GM23338 (cell line): ENCODE measurements at regions not wholly inside any gene's neighbourhood (a gene's known extent, or its start where the extent isn't known, plus 50 kb on each side); places are given as distances from the start of the nearest gene placed in this dataset.

Source experiments
- ATAC-seq: fragments of 200-7000 bp; cut with Tn5 transposase; 3 replicates; pipeline ENCODE4 v1.9.1; 2020
- DNase-seq: peaks from one replicate; pipeline ENCODE4 v3.0.0-alpha.2; 2015; ENCODE audit warnings: low spot score
- H2AFZ ChIP-seq: fragments of 200-600 bp; sonication (generic); 2 replicates; pipeline ENCODE4 v1.8.0; 2016; ENCODE audit warnings: antibody characterized with exemption, mild to moderate bottlenecking, moderate library complexity
- H3F3A ChIP-seq: fragments of 200-600 bp; sonication (generic); replicated peaks from 2 replicates; pipeline ENCODE4 v1.8.0; 2017; ENCODE audit warnings: antibody characterized with exemption, mixed run types, low read depth
- H3K27ac ChIP-seq: fragments of 200-600 bp; sonication (generic); 2 replicates; pipeline ENCODE4 v1.6.1; 2016; ENCODE audit warnings: low read depth
- H3K27me3 ChIP-seq: fragments of 200-600 bp; sonication (generic); 2 replicates; pipeline ENCODE4 v1.8.0; 2016; ENCODE audit warnings: mild to moderate bottlenecking, mixed run types, moderate library complexity; ENCODE audit not compliant: insufficient read depth
- H3K36me3 ChIP-seq: fragments of 200-600 bp; sonication (generic); 2 replicates; pipeline ENCODE4 v1.8.0; 2016; ENCODE audit warnings: mild to moderate bottlenecking; ENCODE audit not compliant: insufficient read depth
- H3K4me1 ChIP-seq: fragments of 200-600 bp; sonication (generic); 2 replicates; pipeline ENCODE4 v1.8.0; 2016; ENCODE audit warnings: mild to moderate bottlenecking, moderate library complexity; ENCODE audit not compliant: insufficient read depth
- H3K4me2 ChIP-seq: fragments of 200-600 bp; sonication (generic); 2 replicates; pipeline ENCODE4 v1.7.1; 2017; ENCODE audit warnings: mixed run types
- H3K4me3 ChIP-seq: fragments of 200-600 bp; sonication (generic); 2 replicates; pipeline ENCODE4 v1.6.1; 2016; ENCODE audit warnings: mixed run types
- H3K79me2 ChIP-seq: fragments of 200-600 bp; sonication (generic); replicated peaks from 2 replicates; pipeline ENCODE4 v1.8.0; 2017; ENCODE audit warnings: mild to moderate bottlenecking; ENCODE audit not compliant: insufficient read depth
- H3K9me2 ChIP-seq: fragments of 200-600 bp; sonication (generic); 2 replicates; pipeline ENCODE4 v1.8.0; 2017; ENCODE audit not compliant: insufficient read depth
- H4K20me1 ChIP-seq: fragments of 200-600 bp; sonication (generic); replicated peaks from 2 replicates; pipeline ENCODE4 v1.8.0; 2017; ENCODE audit warnings: mild to moderate bottlenecking; ENCODE audit not compliant: insufficient read depth
- H3K27ac Mint-ChIP-seq: 2 replicates; pipeline ENCODE4 v1.8.0; 2020; ENCODE audit warnings: inconsistent platforms, mild to moderate bottlenecking, moderate library complexity, mixed read lengths
- H3K27me3 Mint-ChIP-seq: 3 replicates; pipeline ENCODE4 v1.8.0; 2022; ENCODE audit warnings: low read depth, mild to moderate bottlenecking, moderate library complexity, mixed read lengths, inconsistent platforms; ENCODE audit not compliant: insufficient read depth, poor library complexity
- H3K36me3 Mint-ChIP-seq: 3 replicates; pipeline ENCODE4 v1.8.0; 2021; ENCODE audit warnings: low read depth, mild to moderate bottlenecking, inconsistent platforms, moderate library complexity, mixed read lengths
- H3K4me1 Mint-ChIP-seq: 3 replicates; pipeline ENCODE4 v1.8.0; 2020; ENCODE audit warnings: mild to moderate bottlenecking, inconsistent platforms, mixed read lengths
- H3K4me3 Mint-ChIP-seq: 3 replicates; pipeline ENCODE4 v1.8.0; 2021; ENCODE audit warnings: moderate library complexity, mild to moderate bottlenecking, inconsistent platforms, mixed read lengths
- H3K9me3 Mint-ChIP-seq: 3 replicates; pipeline ENCODE4 v1.8.0; 2020; ENCODE audit warnings: moderate library complexity, mild to moderate bottlenecking, inconsistent platforms, mixed read lengths
- CREB1 ChIP-seq: fragments of 250-450 bp; sonication (Bioruptor Pico); IDR thresholded peaks from 2 replicates; pipeline ENCODE4 v1.5.0; 2020; ENCODE audit warnings: low read depth, mild to moderate bottlenecking, moderate library complexity
- EZH2 ChIP-seq: fragments of 200-600 bp; sonication (generic); IDR thresholded peaks from one replicate; pipeline ENCODE4 v1.8.0; 2017; ENCODE audit warnings: antibody characterized with exemption, mild to moderate bottlenecking, low read depth; ENCODE audit not compliant: unreplicated experiment
- EZH2phosphoT487 ChIP-seq: fragments of 200-600 bp; sonication (generic); IDR thresholded peaks from one replicate; pipeline ENCODE4 v1.8.1; 2018; ENCODE audit warnings: antibody characterized with exemption; ENCODE audit not compliant: unreplicated experiment
- JUNB ChIP-seq: IDR thresholded peaks from one replicate; pipeline ENCODE4 v1.6.1; 2016; ENCODE audit warnings: antibody characterized with exemption; ENCODE audit not compliant: unreplicated experiment
- POLR2AphosphoS5 ChIP-seq: IDR thresholded peaks from 2 replicates; pipeline ENCODE4 v1.6.1; 2016; ENCODE audit warnings: antibody characterized with exemption, low read depth
- ZNF114 ChIP-seq: fragments of 250-450 bp; sonication (Bioruptor Pico); IDR thresholded peaks from 2 replicates; pipeline ENCODE4 v1.5.0; 2020; ENCODE audit warnings: mild to moderate bottlenecking, moderate library complexity
- ZNF331 ChIP-seq: fragments of 250-450 bp; sonication (Bioruptor Pico); IDR thresholded peaks from 2 replicates; pipeline ENCODE4 v1.5.0; 2020; ENCODE audit warnings: low read depth, mild to moderate bottlenecking, moderate library complexity
- TF ChIP-seq, protein P1 (sequence below): IDR thresholded peaks from one replicate; pipeline ENCODE4 v1.6.1; 2018; ENCODE audit warnings: antibody characterized with exemption; ENCODE audit not compliant: unreplicated experiment
- TF ChIP-seq, protein P2 (sequence below): fragments of 250-450 bp; sonication (Bioruptor Pico); IDR thresholded peaks from 2 replicates; pipeline ENCODE4 v1.5.0; 2020; ENCODE audit warnings: mild to moderate bottlenecking, moderate library complexity
- TF ChIP-seq, protein P3 (sequence below), 2 experiments: fragments of 200-600 bp in 1 of 2; sonication (generic) in 1 of 2; conservative IDR thresholded peaks; 2 replicates each; pipeline versions ENCODE4 v1.5.1 to v1.6.1; 2016 to 2017; ENCODE audit warnings: antibody characterized with exemption in 2 of 2, low read depth in 2 of 2, mild to moderate bottlenecking in 2 of 2, moderate library complexity in 1 of 2
- TF ChIP-seq, protein P4 (sequence below): IDR thresholded peaks from 2 replicates; pipeline ENCODE4 v1.6.1; 2016; ENCODE audit warnings: antibody characterized with exemption

DNA sequence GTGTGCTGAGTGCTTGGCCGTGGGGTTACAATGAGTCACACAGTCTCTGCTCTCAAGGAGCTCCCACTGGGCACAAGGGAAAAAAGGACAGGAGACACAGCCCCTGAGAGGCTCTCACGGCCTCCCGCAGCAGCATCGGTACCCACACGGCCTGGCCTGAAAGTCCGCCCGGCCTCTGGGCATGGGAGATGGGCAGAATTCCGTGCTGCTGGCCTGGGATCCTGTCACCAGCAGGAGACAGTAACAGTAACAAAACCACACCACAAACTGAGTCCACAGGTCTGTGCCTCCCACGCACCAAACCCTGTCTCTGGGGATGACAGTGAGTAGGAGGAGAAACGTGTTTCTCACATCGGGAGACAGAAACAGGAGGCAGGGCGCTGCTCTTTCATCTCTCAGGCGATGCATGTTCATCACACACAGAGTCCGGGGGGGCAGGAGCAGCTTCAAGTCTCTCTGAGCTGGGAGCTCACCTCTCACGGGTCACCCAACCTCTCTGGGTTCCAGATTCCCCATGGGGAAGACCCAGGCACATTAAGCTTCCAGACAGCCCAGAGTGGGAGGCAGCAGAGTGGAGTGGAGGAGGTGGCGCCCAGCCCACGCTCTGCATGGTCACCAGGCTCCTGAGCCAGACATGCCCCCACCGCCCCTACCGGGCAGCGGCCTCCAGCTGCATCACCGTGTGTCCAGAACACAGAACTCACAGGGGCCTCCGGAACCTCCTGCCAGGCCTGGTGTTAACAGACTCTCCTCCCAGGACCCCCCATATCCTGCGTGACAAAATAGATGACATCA lies 124.7 kb upstream of the VSTM2B start:
- TF ChIP-seq CREB1 (CRISPR knock-in tag) (no peak), JUNB (no peak), EZH2phosphoT487 (no peak), EZH2 (no peak), ZNF114 (CRISPR knock-in tag) (no peak), POLR2AphosphoS5 (no peak), ZNF331 (no peak)
- TF ChIP-seq, protein P1, sequence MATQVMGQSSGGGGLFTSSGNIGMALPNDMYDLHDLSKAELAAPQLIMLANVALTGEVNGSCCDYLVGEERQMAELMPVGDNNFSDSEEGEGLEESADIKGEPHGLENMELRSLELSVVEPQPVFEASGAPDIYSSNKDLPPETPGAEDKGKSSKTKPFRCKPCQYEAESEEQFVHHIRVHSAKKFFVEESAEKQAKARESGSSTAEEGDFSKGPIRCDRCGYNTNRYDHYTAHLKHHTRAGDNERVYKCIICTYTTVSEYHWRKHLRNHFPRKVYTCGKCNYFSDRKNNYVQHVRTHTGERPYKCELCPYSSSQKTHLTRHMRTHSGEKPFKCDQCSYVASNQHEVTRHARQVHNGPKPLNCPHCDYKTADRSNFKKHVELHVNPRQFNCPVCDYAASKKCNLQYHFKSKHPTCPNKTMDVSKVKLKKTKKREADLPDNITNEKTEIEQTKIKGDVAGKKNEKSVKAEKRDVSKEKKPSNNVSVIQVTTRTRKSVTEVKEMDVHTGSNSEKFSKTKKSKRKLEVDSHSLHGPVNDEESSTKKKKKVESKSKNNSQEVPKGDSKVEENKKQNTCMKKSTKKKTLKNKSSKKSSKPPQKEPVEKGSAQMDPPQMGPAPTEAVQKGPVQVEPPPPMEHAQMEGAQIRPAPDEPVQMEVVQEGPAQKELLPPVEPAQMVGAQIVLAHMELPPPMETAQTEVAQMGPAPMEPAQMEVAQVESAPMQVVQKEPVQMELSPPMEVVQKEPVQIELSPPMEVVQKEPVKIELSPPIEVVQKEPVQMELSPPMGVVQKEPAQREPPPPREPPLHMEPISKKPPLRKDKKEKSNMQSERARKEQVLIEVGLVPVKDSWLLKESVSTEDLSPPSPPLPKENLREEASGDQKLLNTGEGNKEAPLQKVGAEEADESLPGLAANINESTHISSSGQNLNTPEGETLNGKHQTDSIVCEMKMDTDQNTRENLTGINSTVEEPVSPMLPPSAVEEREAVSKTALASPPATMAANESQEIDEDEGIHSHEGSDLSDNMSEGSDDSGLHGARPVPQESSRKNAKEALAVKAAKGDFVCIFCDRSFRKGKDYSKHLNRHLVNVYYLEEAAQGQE, result no peak
- TF ChIP-seq, protein P2, sequence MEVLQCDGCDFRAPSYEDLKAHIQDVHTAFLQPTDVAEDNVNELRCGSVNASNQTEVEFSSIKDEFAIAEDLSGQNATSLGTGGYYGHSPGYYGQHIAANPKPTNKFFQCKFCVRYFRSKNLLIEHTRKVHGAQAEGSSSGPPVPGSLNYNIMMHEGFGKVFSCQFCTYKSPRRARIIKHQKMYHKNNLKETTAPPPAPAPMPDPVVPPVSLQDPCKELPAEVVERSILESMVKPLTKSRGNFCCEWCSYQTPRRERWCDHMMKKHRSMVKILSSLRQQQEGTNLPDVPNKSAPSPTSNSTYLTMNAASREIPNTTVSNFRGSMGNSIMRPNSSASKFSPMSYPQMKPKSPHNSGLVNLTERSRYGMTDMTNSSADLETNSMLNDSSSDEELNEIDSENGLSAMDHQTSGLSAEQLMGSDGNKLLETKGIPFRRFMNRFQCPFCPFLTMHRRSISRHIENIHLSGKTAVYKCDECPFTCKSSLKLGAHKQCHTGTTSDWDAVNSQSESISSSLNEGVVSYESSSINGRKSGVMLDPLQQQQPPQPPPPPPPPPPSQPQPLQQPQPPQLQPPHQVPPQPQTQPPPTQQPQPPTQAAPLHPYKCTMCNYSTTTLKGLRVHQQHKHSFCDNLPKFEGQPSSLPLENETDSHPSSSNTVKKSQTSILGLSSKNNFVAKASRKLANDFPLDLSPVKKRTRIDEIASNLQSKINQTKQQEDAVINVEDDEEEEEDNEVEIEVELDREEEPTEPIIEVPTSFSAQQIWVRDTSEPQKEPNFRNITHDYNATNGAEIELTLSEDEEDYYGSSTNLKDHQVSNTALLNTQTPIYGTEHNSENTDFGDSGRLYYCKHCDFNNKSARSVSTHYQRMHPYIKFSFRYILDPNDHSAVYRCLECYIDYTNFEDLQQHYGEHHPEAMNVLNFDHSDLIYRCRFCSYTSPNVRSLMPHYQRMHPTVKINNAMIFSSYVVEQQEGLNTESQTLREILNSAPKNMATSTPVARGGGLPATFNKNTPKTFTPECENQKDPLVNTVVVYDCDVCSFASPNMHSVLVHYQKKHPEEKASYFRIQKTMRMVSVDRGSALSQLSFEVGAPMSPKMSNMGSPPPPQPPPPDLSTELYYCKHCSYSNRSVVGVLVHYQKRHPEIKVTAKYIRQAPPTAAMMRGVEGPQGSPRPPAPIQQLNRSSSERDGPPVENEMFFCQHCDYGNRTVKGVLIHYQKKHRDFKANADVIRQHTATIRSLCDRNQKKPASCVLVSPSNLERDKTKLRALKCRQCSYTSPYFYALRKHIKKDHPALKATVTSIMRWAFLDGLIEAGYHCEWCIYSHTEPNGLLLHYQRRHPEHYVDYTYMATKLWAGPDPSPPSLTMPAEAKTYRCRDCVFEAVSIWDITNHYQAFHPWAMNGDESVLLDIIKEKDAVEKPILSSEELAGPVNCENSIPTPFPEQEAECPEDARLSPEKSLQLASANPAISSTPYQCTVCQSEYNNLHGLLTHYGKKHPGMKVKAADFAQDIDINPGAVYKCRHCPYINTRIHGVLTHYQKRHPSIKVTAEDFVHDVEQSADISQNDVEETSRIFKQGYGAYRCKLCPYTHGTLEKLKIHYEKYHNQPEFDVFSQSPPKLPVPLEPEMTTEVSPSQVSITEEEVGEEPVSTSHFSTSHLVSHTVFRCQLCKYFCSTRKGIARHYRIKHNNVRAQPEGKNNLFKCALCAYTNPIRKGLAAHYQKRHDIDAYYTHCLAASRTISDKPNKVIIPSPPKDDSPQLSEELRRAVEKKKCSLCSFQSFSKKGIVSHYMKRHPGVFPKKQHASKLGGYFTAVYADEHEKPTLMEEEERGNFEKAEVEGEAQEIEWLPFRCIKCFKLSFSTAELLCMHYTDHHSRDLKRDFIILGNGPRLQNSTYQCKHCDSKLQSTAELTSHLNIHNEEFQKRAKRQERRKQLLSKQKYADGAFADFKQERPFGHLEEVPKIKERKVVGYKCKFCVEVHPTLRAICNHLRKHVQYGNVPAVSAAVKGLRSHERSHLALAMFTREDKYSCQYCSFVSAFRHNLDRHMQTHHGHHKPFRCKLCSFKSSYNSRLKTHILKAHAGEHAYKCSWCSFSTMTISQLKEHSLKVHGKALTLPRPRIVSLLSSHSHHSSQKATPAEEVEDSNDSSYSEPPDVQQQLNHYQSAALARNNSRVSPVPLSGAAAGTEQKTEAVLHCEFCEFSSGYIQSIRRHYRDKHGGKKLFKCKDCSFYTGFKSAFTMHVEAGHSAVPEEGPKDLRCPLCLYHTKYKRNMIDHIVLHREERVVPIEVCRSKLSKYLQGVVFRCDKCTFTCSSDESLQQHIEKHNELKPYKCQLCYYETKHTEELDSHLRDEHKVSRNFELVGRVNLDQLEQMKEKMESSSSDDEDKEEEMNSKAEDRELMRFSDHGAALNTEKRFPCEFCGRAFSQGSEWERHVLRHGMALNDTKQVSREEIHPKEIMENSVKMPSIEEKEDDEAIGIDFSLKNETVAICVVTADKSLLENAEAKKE (CRISPR knock-in tag), result no peak
- TF ChIP-seq, protein P3, sequence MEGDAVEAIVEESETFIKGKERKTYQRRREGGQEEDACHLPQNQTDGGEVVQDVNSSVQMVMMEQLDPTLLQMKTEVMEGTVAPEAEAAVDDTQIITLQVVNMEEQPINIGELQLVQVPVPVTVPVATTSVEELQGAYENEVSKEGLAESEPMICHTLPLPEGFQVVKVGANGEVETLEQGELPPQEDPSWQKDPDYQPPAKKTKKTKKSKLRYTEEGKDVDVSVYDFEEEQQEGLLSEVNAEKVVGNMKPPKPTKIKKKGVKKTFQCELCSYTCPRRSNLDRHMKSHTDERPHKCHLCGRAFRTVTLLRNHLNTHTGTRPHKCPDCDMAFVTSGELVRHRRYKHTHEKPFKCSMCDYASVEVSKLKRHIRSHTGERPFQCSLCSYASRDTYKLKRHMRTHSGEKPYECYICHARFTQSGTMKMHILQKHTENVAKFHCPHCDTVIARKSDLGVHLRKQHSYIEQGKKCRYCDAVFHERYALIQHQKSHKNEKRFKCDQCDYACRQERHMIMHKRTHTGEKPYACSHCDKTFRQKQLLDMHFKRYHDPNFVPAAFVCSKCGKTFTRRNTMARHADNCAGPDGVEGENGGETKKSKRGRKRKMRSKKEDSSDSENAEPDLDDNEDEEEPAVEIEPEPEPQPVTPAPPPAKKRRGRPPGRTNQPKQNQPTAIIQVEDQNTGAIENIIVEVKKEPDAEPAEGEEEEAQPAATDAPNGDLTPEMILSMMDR (conservative IDR thresholded peaks at IDR 0.05; ENCODE audit: low read depth in 2 of 2), result no peak
- TF ChIP-seq, protein P4, sequence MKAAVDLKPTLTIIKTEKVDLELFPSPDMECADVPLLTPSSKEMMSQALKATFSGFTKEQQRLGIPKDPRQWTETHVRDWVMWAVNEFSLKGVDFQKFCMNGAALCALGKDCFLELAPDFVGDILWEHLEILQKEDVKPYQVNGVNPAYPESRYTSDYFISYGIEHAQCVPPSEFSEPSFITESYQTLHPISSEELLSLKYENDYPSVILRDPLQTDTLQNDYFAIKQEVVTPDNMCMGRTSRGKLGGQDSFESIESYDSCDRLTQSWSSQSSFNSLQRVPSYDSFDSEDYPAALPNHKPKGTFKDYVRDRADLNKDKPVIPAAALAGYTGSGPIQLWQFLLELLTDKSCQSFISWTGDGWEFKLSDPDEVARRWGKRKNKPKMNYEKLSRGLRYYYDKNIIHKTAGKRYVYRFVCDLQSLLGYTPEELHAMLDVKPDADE, result no peak
- H2AFZ ChIP-seq, result no peak overlapping the region
- no peaks in the 10 kb centered on the region for H3K9me2 ChIP-seq
- Mint-ChIP-seq H3K4me3 (no peak overlapping the region), H3K36me3 (no peaks in the 10 kb centered on the region; the same call in 2 of the 3 replicates), H3K9me3 (no peaks in the 10 kb centered on the region), H3K27me3 (peaks cover 16% of the 10 kb centered on the region), H3K4me1 (peaks cover 29% of the 10 kb centered on the region), H3K27ac (no peak overlapping the region)
- ATAC-seq (no peak), DNase-seq (no peak)
- H3K79me2 ChIP-seq, result no peaks in the 10 kb centered on the region
- no peak overlapping the region for H3K27ac ChIP-seq
- H4K20me1 ChIP-seq, result no peaks in the 10 kb centered on the region
- H3K27me3 ChIP-seq, result no peaks in the 10 kb centered on the region
- no peaks in the 10 kb centered on the region for H3K36me3 ChIP-seq
- H3K4me1 ChIP-seq, result peaks cover 5% of the 10 kb centered on the region; the same call in 1 of the 2 replicates
- H3K4me2 ChIP-seq, result no peak overlapping the region
- H3K4me3 ChIP-seq, result no peak overlapping the region
- no peaks in the 10 kb centered on the region for H3F3A ChIP-seq
